ENCODE measurements at regions not wholly inside any gene's neighbourhood (a gene's known extent, or its start where the extent isn't known, plus 50 kb on each side); places are given as distances from the start of the nearest gene placed in this dataset.
"Not testable (repeated sequence)": the region's sequence is repeated elsewhere in the genome, so short reads cannot be mapped to it uniquely, and the experiment has no call there.

GRCh38 chr1:83182033-83182728 is 816.8 kb downstream of the TTLL7 start:
- not testable (repeated sequence) for TF ChIP-seq CTCF, POLR2AphosphoS5, POLR2A (IDR thresholded peaks at IDR 0.05)
